Transverse colon (tissue), 4 donors: ENCODE measurements at regions not wholly inside any gene's neighbourhood (a gene's known extent, or its start where the extent isn't known, plus 50 kb on each side); places are given as distances from the start of the nearest gene placed in this dataset.

ENCODE experiments used
- CTCF ChIP-seq, 5 experiments: fragments of 200-600 bp in 3 of 5; fragments of 450-650 bp in 2 of 5; sonication (generic) in 3 of 5; IDR thresholded peaks; 1 replicate in 2 of 5; 2 replicates in 3 of 5; pipeline ENCODE4 v1.5.1; 2016 to 2017; ENCODE audit warnings: antibody characterized with exemption in 5 of 5, inconsistent platforms in 3 of 5, mild to moderate bottlenecking in 2 of 5, moderate library complexity in 1 of 5
- POLR2AphosphoS5 ChIP-seq, 3 donors: sonication (generic); formaldehyde crosslinking; IDR thresholded peaks; one replicate each; pipeline ENCODE4 v1.6.1; 2016; ENCODE audit warnings: antibody characterized with exemption in 3 of 3

GRCh38 chr10:124323806-124324205 lies 94.9 kb downstream of the OAT start:
- no peak for TF ChIP-seq CTCF (IDR thresholded peaks at IDR 0.05)
- no peak for TF ChIP-seq POLR2AphosphoS5 (IDR thresholded peaks at IDR 0.05)
